GM13976 (cell line): ENCODE measurements at regions not wholly inside any gene's neighbourhood (a gene's known extent, or its start where the extent isn't known, plus 50 kb on each side); places are given as distances from the start of the nearest gene placed in this dataset.

Source experiments
- DNase-seq: peaks from one replicate; pipeline ENCODE4 v3.0.0; 2012; ENCODE audit warnings: low spot score
- CTCF ChIP-seq: IDR thresholded peaks from 2 replicates; pipeline ENCODE4 v1.5.1; 2012; ENCODE audit warnings: borderline replicate concordance, mild to moderate bottlenecking; ENCODE audit not compliant: insufficient read depth; ENCODE audit errors: extremely low read depth, missing control alignments, control extremely low read depth
- in situ Hi-C: fragments of 300-500 bp; cut with MboI; formaldehyde crosslinking; loops from one replicate; pipeline ENCODE4 v1.12.0; 2022; ENCODE audit warnings: low sequenced_read_pairs, mixed read lengths, inconsistent platforms; ENCODE audit not compliant: unreplicated experiment

DNA sequence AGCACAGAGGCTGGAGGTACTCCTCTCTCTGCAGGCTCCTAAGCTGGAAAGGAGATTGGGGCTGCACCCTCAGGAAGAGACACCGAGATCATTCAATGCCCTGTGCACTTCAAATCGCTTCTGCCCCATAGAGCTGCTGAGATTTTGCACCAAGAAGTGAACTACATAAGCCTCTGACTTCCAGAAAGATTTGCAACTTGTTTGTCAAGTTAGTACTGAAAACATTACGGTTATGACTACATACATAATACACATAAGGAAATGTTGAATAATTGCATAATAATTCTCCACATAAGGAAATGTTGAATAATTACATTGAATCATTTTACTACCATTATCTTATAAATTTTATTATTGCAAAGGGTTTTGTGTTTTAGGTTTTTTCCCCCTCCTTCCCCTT is 120.3 kb upstream of the SASH1 start:
- in situ Hi-C loops: no loop called here
- DNase-seq: no peak
- TF ChIP-seq CTCF: no peak

GRCh38 chr6:148222846-148223245 is 119.8 kb upstream of the SASH1 start:
- no peak for TF ChIP-seq CTCF
- in situ Hi-C loops: no loop called here
- no peak for DNase-seq

DNA sequence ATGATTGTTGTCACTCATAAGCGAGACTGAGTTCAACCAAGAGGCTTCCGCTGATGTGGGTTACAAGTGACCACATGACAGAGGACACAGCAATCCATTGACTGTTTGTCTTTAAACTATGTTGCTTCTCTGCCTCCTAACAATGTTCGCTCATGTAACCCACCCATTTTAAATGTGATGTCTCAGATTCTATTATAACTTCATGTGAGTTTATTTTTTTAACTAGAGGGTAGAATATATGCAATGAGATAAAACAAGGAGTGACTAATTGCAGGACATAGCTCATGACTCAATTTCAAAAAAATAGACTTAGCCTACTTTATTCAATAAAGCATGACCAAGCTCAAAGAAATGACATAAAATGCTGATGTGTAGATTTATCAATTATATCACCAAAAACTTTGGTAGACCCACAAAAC is 119.2 kb upstream of the SASH1 start:
- in situ Hi-C loops: no loop called here
- DNase-seq: no peak
- no peak for TF ChIP-seq CTCF

- DNase-seq: no peak
- in situ Hi-C loops: no loop called here
- no peak for TF ChIP-seq CTCF
These were observed 116.8 kb upstream of the SASH1 start for GRCh38 chr6:148225871-148226270.

- no peak for DNase-seq
- in situ Hi-C loops: no loop called here
- no peak for TF ChIP-seq CTCF
These were observed 116.4 kb upstream of the SASH1 start for GRCh38 chr6:148226284-148226683.

DNA sequence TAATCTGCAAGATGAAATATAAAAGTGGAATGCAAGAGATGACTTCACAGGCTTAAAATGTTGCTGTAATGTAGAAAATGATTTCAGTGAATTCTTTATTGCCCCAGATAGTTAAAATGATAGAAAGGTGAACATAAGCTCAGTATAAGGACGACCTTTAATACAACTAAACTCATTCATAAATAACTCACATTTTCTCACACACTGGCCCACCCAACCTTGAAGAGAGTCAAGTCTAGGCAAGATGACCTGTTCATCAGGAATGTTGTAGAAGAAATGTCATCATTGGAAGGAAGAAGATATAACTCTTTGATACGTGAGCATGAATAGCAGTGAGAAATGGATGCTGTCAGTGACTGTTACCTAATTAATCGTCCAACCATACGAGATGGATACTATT is 111.1 kb upstream of the SASH1 start:
- no peak for DNase-seq
- in situ Hi-C loops: no loop called here
- no peak for TF ChIP-seq CTCF

- no peak for TF ChIP-seq CTCF
- DNase-seq: no peak
- in situ Hi-C loops: no loop called here
These were observed 107.2 kb upstream of the SASH1 start for GRCh38 chr6:148235446-148235845.
